ENCODE measurements at regions not wholly inside any gene's neighbourhood (a gene's known extent, or its start where the extent isn't known, plus 50 kb on each side); places are given as distances from the start of the nearest gene placed in this dataset.

GRCh38 chrX:6904156-6904555 lies 243.4 kb upstream of the STS start:
- DNase-seq: no peak

GRCh38 chrX:6898371-6898770 lies 249.1 kb upstream of the STS start:
- DNase-seq: no peak

- no peak for DNase-seq
These were observed 256.1 kb upstream of the STS start for GRCh38 chrX:6891404-6891803.

- no peak for DNase-seq
These were observed 256.8 kb upstream of the STS start for GRCh38 chrX:6890544-6891261.

- DNase-seq: no peak
These were observed 261.6 kb upstream of the STS start for GRCh38 chrX:6885909-6886308.

- no peak for DNase-seq
These were observed 262.1 kb upstream of the STS start for GRCh38 chrX:6885396-6885795.

- DNase-seq: no peak
These were observed 286.1 kb upstream of the STS start for GRCh38 chrX:6861456-6861855.

GRCh38 chrX:6857749-6858148 lies 289.8 kb upstream of the STS start:
- DNase-seq: no peak

GRCh38 chrX:6856471-6856870 lies 291.0 kb upstream of the STS start:
- no peak for DNase-seq

GRCh38 chrX:6852869-6853268 lies 294.6 kb upstream of the STS start:
- DNase-seq: no peak

- no peak for DNase-seq
These were observed 295.4 kb upstream of the STS start for GRCh38 chrX:6852121-6852520.

- DNase-seq: no peak
These were observed 296.4 kb upstream of the STS start for GRCh38 chrX:6851140-6851539.

- no peak for DNase-seq
These were observed 297.6 kb upstream of the STS start for GRCh38 chrX:6849716-6850414.

- no peak for DNase-seq
These were observed 297.7 kb upstream of the VCX3A start for GRCh38 chrX:6832619-6833018.

GRCh38 chrX:6826856-6827255 lies 291.9 kb upstream of the VCX3A start:
- no peak for DNase-seq

GRCh38 chrX:6821730-6822129 lies 286.8 kb upstream of the VCX3A start:
- no peak for DNase-seq

- DNase-seq: no peak
These were observed 279.0 kb upstream of the VCX3A start for GRCh38 chrX:6813836-6814370.

- no peak for DNase-seq
These were observed 277.2 kb upstream of the VCX3A start for GRCh38 chrX:6812087-6812486.

GRCh38 chrX:6810776-6811175 lies 275.9 kb upstream of the VCX3A start:
- no peak for DNase-seq

GRCh38 chrX:6803607-6804006 lies 268.7 kb upstream of the VCX3A start:
- no peak for DNase-seq

- DNase-seq: no peak
These were observed 258.1 kb upstream of the VCX3A start for GRCh38 chrX:6793000-6793399.

GRCh38 chrX:6783912-6784311 lies 249.0 kb upstream of the VCX3A start:
- no peak for DNase-seq

GRCh38 chrX:6782831-6783230 lies 247.9 kb upstream of the VCX3A start:
- DNase-seq: no peak

All from NCI-H774 (cell line).